GM13977 (cell line): ENCODE measurements at regions not wholly inside any gene's neighbourhood (a gene's known extent, or its start where the extent isn't known, plus 50 kb on each side); places are given as distances from the start of the nearest gene placed in this dataset.
"Not testable (repeated sequence)": the region's sequence is repeated elsewhere in the genome, so short reads cannot be mapped to it uniquely, and the experiment has no call there.

Experiments
- DNase-seq: peaks from one replicate; pipeline ENCODE4 v3.0.0; 2012; ENCODE audit warnings: low spot score
- CTCF ChIP-seq: IDR thresholded peaks from 2 replicates; pipeline ENCODE4 v1.5.1; 2012; ENCODE audit warnings: mild to moderate bottlenecking, control low read depth; ENCODE audit not compliant: insufficient read depth; ENCODE audit errors: extremely low read depth, missing control alignments
- in situ Hi-C: fragments of 300-500 bp; cut with MboI; formaldehyde crosslinking; loops from one replicate; pipeline ENCODE4 v1.12.0; 2022; ENCODE audit warnings: low sequenced_read_pairs, low pct_unique_long_range_greater_than_20kb, mixed read lengths, inconsistent platforms; ENCODE audit not compliant: unreplicated experiment

DNA sequence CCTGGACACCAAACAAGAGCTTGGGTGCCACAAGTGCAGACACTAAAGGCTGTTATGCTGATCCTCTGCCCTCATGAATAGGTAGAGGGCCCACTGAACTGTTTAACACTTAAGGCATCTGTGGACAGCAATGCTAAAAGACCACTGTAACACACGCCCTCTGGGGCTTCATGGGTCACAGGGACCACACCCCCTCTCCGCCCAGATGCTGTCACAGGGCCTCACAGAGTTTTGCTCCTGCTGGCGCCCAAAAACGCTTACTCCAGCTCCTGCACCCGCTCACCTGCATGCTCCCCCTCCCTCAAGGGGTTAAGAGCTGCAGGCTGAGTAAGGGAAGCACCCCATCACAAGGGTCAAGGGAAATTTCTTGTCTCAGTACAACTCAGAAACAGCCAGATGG is 141.8 kb upstream of the NUDT4 start:
- no peak for TF ChIP-seq CTCF
- DNase-seq, result no peak
- in situ Hi-C loops, result no loop called here

DNA sequence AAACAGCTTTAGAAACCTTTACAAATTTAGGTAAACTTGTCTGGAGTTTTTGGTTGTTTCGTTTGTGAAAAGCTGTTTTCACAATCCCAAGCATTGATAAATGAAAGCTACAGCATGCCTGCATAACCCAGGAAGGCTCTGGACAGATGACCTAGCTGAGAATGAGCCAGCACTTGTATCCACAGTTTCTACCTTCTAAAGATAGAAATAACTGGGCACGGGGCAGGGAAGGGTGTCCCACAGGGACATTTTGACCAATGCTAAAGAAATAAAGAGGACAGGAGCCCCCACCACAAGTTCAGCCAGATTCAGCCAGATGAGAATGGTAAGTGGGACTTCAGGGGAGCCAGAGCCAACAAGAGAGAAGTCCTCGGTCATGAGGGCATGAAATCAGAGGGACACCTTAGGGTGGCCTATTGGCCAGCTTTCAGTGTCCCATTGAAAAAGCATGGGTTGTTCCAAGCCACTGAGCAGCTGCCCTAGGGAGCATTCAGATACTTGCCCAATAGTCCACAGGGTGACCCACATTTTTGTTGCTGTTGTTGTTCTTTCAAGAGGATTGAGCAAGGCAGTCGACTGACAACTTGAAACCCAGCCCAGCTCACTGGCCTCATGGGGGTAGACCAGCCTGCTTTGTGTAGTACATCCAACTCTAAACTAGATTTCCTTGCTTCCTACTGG is 140.3 kb upstream of the NUDT4 start:
- in situ Hi-C loops, result no loop called here
- TF ChIP-seq CTCF, result no peak
- DNase-seq, result no peak

- DNase-seq, in situ Hi-C loops: not testable (repeated sequence)
Measured at GRCh38 chr12:93238512-93239262, 139.0 kb upstream of the NUDT4 start.

DNA sequence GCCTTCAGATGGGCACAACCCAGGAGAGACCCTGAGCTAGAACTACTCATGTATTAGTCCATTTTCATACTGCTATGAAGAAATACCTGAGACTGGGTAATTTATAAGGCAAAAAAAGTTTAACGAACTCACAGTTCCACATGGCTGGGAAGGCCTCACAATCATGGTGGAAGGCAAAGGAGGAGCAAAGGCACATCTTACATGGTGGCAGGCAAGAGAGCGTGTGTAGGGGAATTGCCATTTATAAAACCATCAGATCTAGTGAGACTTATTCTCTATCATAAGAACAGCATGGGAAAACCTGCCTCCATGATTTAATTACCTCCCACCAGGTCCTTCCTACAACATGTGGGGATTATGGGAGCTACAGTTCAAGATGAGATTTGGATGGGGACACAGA is 137.9 kb upstream of the NUDT4 start:
- in situ Hi-C loops, DNase-seq: not testable (repeated sequence)

DNA sequence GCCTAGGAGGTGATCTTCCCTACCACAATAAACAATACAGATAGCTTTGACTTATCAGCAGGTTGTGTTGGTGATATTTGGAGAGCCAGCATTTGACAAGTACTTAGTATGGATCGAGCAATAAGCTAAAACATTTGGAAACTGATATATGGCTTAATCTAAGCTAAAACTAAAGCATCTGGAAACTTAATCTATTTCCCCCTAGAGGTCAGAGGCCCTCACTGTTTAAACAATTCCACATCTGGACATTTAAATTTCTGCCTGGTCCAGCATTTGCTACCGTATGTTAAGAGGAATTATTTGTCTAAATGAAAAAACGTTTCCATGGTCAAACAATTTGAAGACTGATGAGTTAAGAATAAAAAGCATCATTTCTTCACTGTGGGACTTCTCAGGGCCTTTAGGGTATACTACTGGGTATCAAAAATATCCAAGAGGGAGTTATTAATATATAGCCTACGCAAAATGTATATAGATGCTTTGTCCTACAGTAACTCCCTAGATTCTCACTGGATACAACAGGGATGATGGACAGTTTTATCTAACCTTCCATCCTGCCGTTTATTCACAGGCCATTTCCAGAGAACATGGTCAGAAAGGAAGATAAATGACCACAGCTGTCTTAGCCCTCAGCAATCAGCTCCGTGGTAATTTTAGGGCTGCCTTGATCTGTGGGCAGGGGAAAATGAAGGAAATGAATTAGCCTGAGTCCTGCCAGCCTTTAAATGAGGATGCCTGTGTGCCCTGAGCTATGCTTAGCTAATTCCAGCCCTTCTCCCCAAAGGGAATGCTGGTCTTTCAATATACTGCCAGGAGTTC is 135.4 kb upstream of the NUDT4 start:
- in situ Hi-C loops, result no loop called here
- TF ChIP-seq CTCF, result no peak
- no peak for DNase-seq

DNA sequence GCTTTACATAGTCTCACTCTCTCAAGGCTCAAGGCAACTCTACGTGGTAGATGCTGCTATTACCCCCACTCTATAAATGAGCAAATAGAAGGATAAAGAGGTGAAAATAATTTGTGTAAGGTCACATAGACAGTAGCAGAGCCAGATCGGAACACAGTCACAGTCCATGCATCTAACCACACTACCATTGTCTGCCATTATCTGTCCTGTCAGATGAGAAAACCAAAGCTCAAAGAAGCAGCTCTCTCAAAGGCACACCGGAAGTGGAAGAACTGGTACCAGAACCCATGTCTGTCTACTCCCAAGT is 134.4 kb upstream of the NUDT4 start:
- no peak for TF ChIP-seq CTCF
- no peak for DNase-seq
- in situ Hi-C loops, result no loop called here

DNA sequence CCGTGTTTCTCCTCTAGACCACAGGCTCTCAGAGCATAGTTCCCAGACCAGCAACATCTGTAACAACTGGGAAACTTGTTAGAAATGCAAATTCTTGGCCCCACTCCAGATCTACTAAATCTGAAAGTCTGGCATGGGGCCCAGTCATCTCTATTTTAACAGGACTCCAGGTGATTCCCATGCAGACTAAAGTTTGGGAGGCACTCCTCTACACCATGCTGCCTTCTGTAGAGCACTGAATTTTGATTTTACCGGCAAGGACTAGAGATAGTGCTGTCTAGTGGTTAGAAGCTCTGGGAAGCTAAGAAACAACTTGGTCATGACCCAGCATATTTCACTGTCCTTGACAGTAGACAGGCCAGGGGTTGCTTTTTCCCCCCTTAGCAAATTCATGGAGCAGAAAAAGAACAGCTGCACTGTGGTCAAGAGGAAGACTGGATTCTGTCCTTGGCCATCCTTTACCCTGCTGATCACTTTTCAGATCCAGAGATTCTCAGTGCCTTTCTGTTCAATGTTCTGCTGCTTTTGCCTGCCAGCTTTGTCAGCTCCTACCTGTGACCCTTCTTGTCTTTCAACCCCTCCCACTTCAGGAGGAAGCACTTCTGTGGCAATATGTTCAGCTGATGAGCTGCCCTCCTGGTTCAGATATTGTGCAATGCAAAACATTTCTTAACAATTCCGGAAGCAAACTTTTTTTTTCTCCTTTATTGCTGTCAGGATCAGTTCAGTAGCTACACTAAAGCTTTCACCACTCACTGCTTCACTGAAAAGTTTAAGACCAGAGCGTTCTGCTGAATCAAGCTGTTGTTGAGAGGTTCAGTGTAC is 133.8 kb upstream of the NUDT4 start:
- TF ChIP-seq CTCF, result no peak
- no peak for DNase-seq
- in situ Hi-C loops, result no loop called here
